ENCODE measurements at regions not wholly inside any gene's neighbourhood (a gene's known extent, or its start where the extent isn't known, plus 50 kb on each side); places are given as distances from the start of the nearest gene placed in this dataset.
"Not testable (repeated sequence)": the region's sequence is repeated elsewhere in the genome, so short reads cannot be mapped to it uniquely, and the experiment has no call there.

- TF ChIP-seq PRDM1 (tag by site-specific recombination; IDR thresholded peaks at IDR 0.05); HOXD13 (CRISPR knock-in tag; IDR thresholded peaks at IDR 0.05; ENCODE audit: borderline replicate concordance); ZFP69B (tag by site-specific recombination; IDR thresholded peaks at IDR 0.05); BCL11A (tag by site-specific recombination; IDR thresholded peaks at IDR 0.05; ENCODE audit: low read depth); CTCF (tag by site-specific recombination; IDR thresholded peaks at IDR 0.05); REST (tag by site-specific recombination; IDR thresholded peaks at IDR 0.05); ZBTB48 (tag by site-specific recombination; IDR thresholded peaks at IDR 0.05); ZNF324 (tag by site-specific recombination; IDR thresholded peaks at IDR 0.05); YY1 (tag by site-specific recombination; IDR thresholded peaks at IDR 0.05); TCF7L2 (IDR thresholded peaks at IDR 0.05; ENCODE audit: borderline replicate concordance, low read depth, low read length); ZBTB11 (tag by site-specific recombination; conservative IDR thresholded peaks at IDR 0.05; ENCODE audit: low read depth); ZNF792 (tag by site-specific recombination; IDR thresholded peaks at IDR 0.05); ZSCAN16 (tag by site-specific recombination; IDR thresholded peaks at IDR 0.05): not testable (repeated sequence)
Measured at GRCh38 chr17:20677469-20677868, 97.9 kb downstream of the CDRT15L2 start.

Measured in HEK293 (cell line).